Panc1 (cell line): ENCODE measurements at regions not wholly inside any gene's neighbourhood (a gene's known extent, or its start where the extent isn't known, plus 50 kb on each side); places are given as distances from the start of the nearest gene placed in this dataset.

Experiments
- ATAC-seq: fragments of 200-7000 bp; cut with Tn5 transposase; 2 replicates; pipeline ENCODE4 v1.9.1; 2020; ENCODE audit warnings: mild to moderate bottlenecking, moderate library complexity
- BruUV-seq: library from RNA; stranded (reverse); fragments of 400-500 nt; replicated peaks from 2 replicates; lab custom pipeline; 2021; lab: Mats Ljungman, UMichigan
- CTCF ChIA-PET: fragments of 300-600 bp; sonication (Branson Sonifier 250); formaldehyde crosslinking; loops from one replicate; lab custom pipeline; 2022; ENCODE audit warnings: antibody characterized with exemption; lab: Charles Lee
- POLR2A ChIA-PET: fragments of 300-600 bp; sonication (Branson Sonifier 250); formaldehyde crosslinking; loops from one replicate; lab custom pipeline; 2022; ENCODE audit warnings: antibody characterized with exemption; lab: Charles Lee
- DNase-seq: peaks from one replicate; pipeline ENCODE4 v3.0.0-alpha.2; 2010; ENCODE audit warnings: low read depth, low spot score
- H3K27ac ChIP-seq: 2 replicates; pipeline ENCODE4 v1.5.1; 2011; ENCODE audit warnings: mild to moderate bottlenecking, low read length, inconsistent platforms
- H3K27me3 ChIP-seq: fragments of 200-500 bp; sonication (Bioruptor generic); 2 replicates; pipeline ENCODE4 v1.6.0; 2014; ENCODE audit warnings: low read length, inconsistent platforms; ENCODE audit not compliant: control insufficient read depth, insufficient read depth
- H3K36me3 ChIP-seq: fragments of 200-500 bp; sonication (Bioruptor generic); 2 replicates; pipeline ENCODE4 v1.5.1; 2014; ENCODE audit warnings: inconsistent platforms, mild to moderate bottlenecking, low read length, moderate library complexity; ENCODE audit not compliant: control insufficient read depth, insufficient read depth
- H3K4me1 ChIP-seq: 2 replicates; pipeline ENCODE4 v1.5.1; 2011; ENCODE audit warnings: inconsistent platforms, mild to moderate bottlenecking, low read length, moderate library complexity; ENCODE audit not compliant: control insufficient read depth, insufficient read depth
- H3K4me3 ChIP-seq, 2 experiments: 2 replicates each; pipeline ENCODE4 v1.5.1; 2011 to 2012; ENCODE audit warnings: low read depth in 2 of 2, low read length in 2 of 2, mild to moderate bottlenecking in 2 of 2, inconsistent platforms in 1 of 2, moderate library complexity in 1 of 2
- H3K9me3 ChIP-seq: fragments of 200-500 bp; sonication (Bioruptor generic); 2 replicates; pipeline ENCODE4 v1.5.1; 2014; ENCODE audit warnings: low read depth, mild to moderate bottlenecking, inconsistent platforms, low read length, moderate library complexity; ENCODE audit not compliant: control insufficient read depth, insufficient read depth
- POLR2AphosphoS5 ChIP-seq: IDR thresholded peaks from 2 replicates; pipeline ENCODE4 v1.6.1; 2012; ENCODE audit warnings: mild to moderate bottlenecking, low read depth, low read length, moderate library complexity
- SIN3A ChIP-seq: IDR thresholded peaks from 2 replicates; pipeline ENCODE4 v1.6.1; 2012; ENCODE audit warnings: low read depth, mild to moderate bottlenecking, low read length, moderate library complexity, borderline replicate concordance; ENCODE audit not compliant: insufficient read depth
- TCF7L2 ChIP-seq: IDR thresholded peaks from 2 replicates; pipeline ENCODE4 v1.6.1; 2011; ENCODE audit warnings: mild to moderate bottlenecking, low read depth, low read length, inconsistent platforms
- in situ Hi-C: cut with HindIII; loops from 2 replicates; pipeline ENCODE4 v1.10.0; 2016; ENCODE audit warnings: low sequenced_read_pairs, low pct_unique_long_range_greater_than_20kb
- intact Hi-C: fragments of 100-400 bp; cut with micrococcal nuclease; formaldehyde crosslinking; loops from one replicate; pipeline ENCODE4 v1.10.0; 2022; ENCODE audit not compliant: unreplicated experiment
- TF ChIP-seq, protein P1 (sequence below), 2 experiments: IDR thresholded peaks; 2 replicates each; pipeline ENCODE4 v1.6.1; 2011 to 2012; ENCODE audit warnings: low read depth in 2 of 2, control low read depth in 1 of 2, low read length in 1 of 2, mild to moderate bottlenecking in 1 of 2, moderate library complexity in 1 of 2; ENCODE audit not compliant: insufficient read depth in 1 of 2
- TF ChIP-seq, protein P2 (sequence below): fragments of 450-650 bp; IDR thresholded peaks from 2 replicates; pipeline ENCODE4 v1.5.1; 2017; ENCODE audit warnings: mild to moderate bottlenecking

DNA sequence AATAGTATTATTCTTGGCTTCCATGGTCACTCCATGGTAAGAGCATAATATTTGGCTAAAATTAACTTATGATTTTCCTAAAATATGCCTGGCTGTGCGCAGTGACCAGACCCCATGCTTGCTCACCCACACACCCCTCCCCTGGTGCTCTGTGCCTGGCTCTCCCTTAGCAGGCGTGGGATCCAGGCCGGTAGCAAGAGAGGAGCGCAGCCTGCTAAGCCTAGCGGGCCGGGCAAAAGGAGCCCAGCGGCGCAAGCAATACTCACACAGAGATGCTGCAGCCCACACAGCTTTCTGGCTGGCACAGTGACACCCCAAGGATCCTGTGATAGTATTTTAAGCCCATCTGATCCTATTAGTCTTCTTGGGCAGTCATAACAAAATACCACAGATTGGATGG, 79.8 kb upstream of the EYS start:
- Histone ChIP-seq H3K4me3 (no peak overlapping the region), H3K4me1 (no peaks in the 10 kb centered on the region), H3K36me3 (no peaks in the 10 kb centered on the region), H3K27me3 (no peaks in the 10 kb centered on the region), H3K9me3 (no peaks in the 10 kb centered on the region), H3K27ac (no peak overlapping the region)
- intact Hi-C loops (no loop called here), in situ Hi-C loops (no loop called here)
- ChIA-PET CTCF (no interaction called here), POLR2A (no interaction called here)
- TF ChIP-seq, protein P1, sequence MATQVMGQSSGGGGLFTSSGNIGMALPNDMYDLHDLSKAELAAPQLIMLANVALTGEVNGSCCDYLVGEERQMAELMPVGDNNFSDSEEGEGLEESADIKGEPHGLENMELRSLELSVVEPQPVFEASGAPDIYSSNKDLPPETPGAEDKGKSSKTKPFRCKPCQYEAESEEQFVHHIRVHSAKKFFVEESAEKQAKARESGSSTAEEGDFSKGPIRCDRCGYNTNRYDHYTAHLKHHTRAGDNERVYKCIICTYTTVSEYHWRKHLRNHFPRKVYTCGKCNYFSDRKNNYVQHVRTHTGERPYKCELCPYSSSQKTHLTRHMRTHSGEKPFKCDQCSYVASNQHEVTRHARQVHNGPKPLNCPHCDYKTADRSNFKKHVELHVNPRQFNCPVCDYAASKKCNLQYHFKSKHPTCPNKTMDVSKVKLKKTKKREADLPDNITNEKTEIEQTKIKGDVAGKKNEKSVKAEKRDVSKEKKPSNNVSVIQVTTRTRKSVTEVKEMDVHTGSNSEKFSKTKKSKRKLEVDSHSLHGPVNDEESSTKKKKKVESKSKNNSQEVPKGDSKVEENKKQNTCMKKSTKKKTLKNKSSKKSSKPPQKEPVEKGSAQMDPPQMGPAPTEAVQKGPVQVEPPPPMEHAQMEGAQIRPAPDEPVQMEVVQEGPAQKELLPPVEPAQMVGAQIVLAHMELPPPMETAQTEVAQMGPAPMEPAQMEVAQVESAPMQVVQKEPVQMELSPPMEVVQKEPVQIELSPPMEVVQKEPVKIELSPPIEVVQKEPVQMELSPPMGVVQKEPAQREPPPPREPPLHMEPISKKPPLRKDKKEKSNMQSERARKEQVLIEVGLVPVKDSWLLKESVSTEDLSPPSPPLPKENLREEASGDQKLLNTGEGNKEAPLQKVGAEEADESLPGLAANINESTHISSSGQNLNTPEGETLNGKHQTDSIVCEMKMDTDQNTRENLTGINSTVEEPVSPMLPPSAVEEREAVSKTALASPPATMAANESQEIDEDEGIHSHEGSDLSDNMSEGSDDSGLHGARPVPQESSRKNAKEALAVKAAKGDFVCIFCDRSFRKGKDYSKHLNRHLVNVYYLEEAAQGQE (IDR thresholded peaks at IDR 0.05; ENCODE audit: insufficient read depth in 1 of 2, low read depth in 2 of 2, low read length in 1 of 2): no peak
- TF ChIP-seq, protein P2, sequence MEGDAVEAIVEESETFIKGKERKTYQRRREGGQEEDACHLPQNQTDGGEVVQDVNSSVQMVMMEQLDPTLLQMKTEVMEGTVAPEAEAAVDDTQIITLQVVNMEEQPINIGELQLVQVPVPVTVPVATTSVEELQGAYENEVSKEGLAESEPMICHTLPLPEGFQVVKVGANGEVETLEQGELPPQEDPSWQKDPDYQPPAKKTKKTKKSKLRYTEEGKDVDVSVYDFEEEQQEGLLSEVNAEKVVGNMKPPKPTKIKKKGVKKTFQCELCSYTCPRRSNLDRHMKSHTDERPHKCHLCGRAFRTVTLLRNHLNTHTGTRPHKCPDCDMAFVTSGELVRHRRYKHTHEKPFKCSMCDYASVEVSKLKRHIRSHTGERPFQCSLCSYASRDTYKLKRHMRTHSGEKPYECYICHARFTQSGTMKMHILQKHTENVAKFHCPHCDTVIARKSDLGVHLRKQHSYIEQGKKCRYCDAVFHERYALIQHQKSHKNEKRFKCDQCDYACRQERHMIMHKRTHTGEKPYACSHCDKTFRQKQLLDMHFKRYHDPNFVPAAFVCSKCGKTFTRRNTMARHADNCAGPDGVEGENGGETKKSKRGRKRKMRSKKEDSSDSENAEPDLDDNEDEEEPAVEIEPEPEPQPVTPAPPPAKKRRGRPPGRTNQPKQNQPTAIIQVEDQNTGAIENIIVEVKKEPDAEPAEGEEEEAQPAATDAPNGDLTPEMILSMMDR: no peak
- TF ChIP-seq POLR2AphosphoS5 (no peak), TCF7L2 (no peak), SIN3A (no peak)
- DNase-seq: no peak
- no peak for ATAC-seq
- BruUV-seq: no TSS peak

DNA sequence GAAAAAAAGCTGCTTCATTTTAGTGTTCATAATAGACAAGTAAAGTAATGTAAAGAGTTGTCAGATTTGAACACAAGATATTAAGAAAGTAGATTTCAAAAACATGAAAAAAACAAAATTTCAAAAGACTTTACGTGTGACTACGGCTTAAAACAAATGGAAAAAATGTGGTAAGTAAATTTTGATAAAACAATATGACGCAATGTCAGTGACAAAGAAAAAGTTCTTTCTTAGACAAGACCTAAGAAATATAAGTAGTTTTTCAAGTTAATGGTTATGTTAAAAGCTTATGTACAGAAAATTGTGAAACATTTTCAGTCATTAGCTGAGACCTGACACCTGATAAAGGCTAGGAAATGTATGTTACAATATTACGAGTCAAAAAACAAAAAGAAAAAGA, 73.7 kb upstream of the EYS start:
- BruUV-seq: no TSS peak
- no peak for TF ChIP-seq POLR2AphosphoS5
- ATAC-seq: no peak
- no peak overlapping the region for H3K4me3 ChIP-seq
- no peaks in the 10 kb centered on the region for H3K36me3 ChIP-seq
- H3K27ac ChIP-seq: no peak overlapping the region
- no peak for DNase-seq
- no peaks in the 10 kb centered on the region for H3K4me1 ChIP-seq
- H3K9me3 ChIP-seq: no peaks in the 10 kb centered on the region
- in situ Hi-C loops (no loop called here), intact Hi-C loops (no loop called here)
- CTCF ChIA-PET: no interaction called here
- POLR2A ChIA-PET: no interaction called here
- H3K27me3 ChIP-seq: no peaks in the 10 kb centered on the region

DNA sequence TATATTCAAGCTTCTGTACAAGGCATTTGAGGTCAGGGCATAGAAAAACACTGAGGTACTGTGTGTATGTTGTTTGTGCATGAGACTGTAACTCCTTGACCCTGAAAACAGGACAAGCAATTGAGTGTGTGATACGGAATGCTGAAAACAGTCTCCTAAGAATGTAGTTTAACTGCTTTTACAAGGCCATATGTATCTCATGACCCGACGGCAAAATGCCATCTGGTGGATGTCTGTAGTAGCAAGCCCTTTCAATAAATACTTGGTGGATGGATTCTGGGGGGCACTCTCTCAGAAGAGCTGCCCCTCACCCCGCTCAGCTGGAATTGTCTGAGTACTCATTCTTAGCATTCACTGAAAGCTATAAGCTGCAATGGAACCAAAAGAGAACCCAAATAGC, 69.3 kb upstream of the EYS start:
- no peak for ATAC-seq
- DNase-seq: no peak
- ChIA-PET CTCF (interaction anchor here (0.6 kb wide), 1 partner anchor 1307 kb away, joined by 4 read pairs; no protein-coding TSS in a partner anchor), POLR2A (no interaction called here)
- Histone ChIP-seq H3K27me3 (no peaks in the 10 kb centered on the region), H3K9me3 (no peaks in the 10 kb centered on the region), H3K36me3 (no peaks in the 10 kb centered on the region), H3K27ac (no peak overlapping the region), H3K4me1 (no peaks in the 10 kb centered on the region), H3K4me3 (no peak overlapping the region)
- intact Hi-C loops: no loop called here
- TF ChIP-seq, protein P2: no peak
- TF ChIP-seq TCF7L2: no peak
- no peak for TF ChIP-seq POLR2AphosphoS5
- TF ChIP-seq, protein P1 (IDR thresholded peaks at IDR 0.05; ENCODE audit: insufficient read depth in 1 of 2, low read depth in 2 of 2, low read length in 1 of 2): no peak
- no TSS peak for BruUV-seq
- in situ Hi-C loops: no loop called here
